ENCODE measurements at regions not wholly inside any gene's neighbourhood (a gene's known extent, or its start where the extent isn't known, plus 50 kb on each side); places are given as distances from the start of the nearest gene placed in this dataset. TPM values are rescaled to one million over a fixed set of nuclear protein-coding genes. Genes with fewer than 3 reads are reported as not detected.

GRCh38 chr3:175865724-175866123 is 1006.6 kb downstream of the NAALADL2 start:
- Mint-ChIP-seq H3K4me3 (no peak overlapping the region), H3K27me3 (ENCODE audit: low read depth in 3 of 3) (no peaks in the 10 kb centered on the region), H3K36me3 (no peaks in the 10 kb centered on the region), H3K4me1 (no peaks in the 10 kb centered on the region), H3K27ac (no peak overlapping the region), H3K9me3 (peaks cover 0 to 9% (median 5%) of the 10 kb centered on the region in 7 donors)
- TF ChIP-seq CTCF (IDR thresholded peaks at IDR 0.05) = no peak
- H3K27ac ChIP-seq (ENCODE audit: low read depth in 1 of 2, low read length in 2 of 2) = no peak overlapping the region
- H2AFZ ChIP-seq (ENCODE audit: insufficient read depth, low read depth, low read length, poor library complexity, severe bottlenecking) = no peak overlapping the region
- no peak overlapping the region for H3K4me2 ChIP-seq (replicated peaks; ENCODE audit: extremely low read depth, low read length, poor library complexity, severe bottlenecking)
- H3K9ac ChIP-seq (ENCODE audit: insufficient read depth, low read length, poor library complexity, severe bottlenecking) = no peak overlapping the region
- no peaks in the 10 kb centered on the region for H4K20me1 ChIP-seq (ENCODE audit: insufficient read depth, low read length)
- H3K4me3 ChIP-seq (replicated peaks in 1 of 3; ENCODE audit: low read depth in 2 of 3, low read length in 3 of 3) = no peak overlapping the region
- no peaks in the 10 kb centered on the region for H3K4me1 ChIP-seq (ENCODE audit: control insufficient read depth in 1 of 2, insufficient read depth in 2 of 2, low read length in 2 of 2)
- WGBS (ENCODE audit: insufficient coverage) = no CpG with 5 or more reads among the region's 1 CpG
- peaks cover 3 to 4% of the 10 kb centered on the region in 2 donors for H3K9me3 ChIP-seq (replicated peaks in 1 of 2; ENCODE audit: control insufficient read depth in 1 of 2, insufficient read depth in 1 of 2, low read length in 2 of 2)
- no peak for DNase-seq
- H3K27me3 ChIP-seq (ENCODE audit: control insufficient read depth in 2 of 2, insufficient read depth in 2 of 2, low read length in 2 of 2) = no peaks in the 10 kb centered on the region
- H3K79me2 ChIP-seq (ENCODE audit: insufficient read depth, low read length) = no peaks in the 10 kb centered on the region
- H3K36me3 ChIP-seq (replicated peaks in 1 of 2; ENCODE audit: control insufficient read depth in 1 of 2, insufficient read depth in 2 of 2, low read length in 2 of 2) = no peaks in the 10 kb centered on the region
- intact Hi-C loops (cut with micrococcal nuclease) = no loop called here

GRCh38 chr3:175861916-175862315 is 1002.8 kb downstream of the NAALADL2 start:
- peaks cover 0 to 7% of the 10 kb centered on the region in 2 donors for H3K9me3 ChIP-seq (replicated peaks in 1 of 2; ENCODE audit: control insufficient read depth in 1 of 2, insufficient read depth in 1 of 2, low read length in 2 of 2)
- Mint-ChIP-seq H3K27ac (no peak overlapping the region), H3K9me3 (peaks cover 1 to 8% (median 4%) of the 10 kb centered on the region in 7 donors), H3K4me3 (no peak overlapping the region), H3K36me3 (no peaks in the 10 kb centered on the region), H3K27me3 (ENCODE audit: low read depth in 3 of 3) (no peaks in the 10 kb centered on the region), H3K4me1 (no peaks in the 10 kb centered on the region)
- H4K20me1 ChIP-seq (ENCODE audit: insufficient read depth, low read length) = no peaks in the 10 kb centered on the region
- H3K4me1 ChIP-seq (ENCODE audit: control insufficient read depth in 1 of 2, insufficient read depth in 2 of 2, low read length in 2 of 2) = no peaks in the 10 kb centered on the region
- H3K27ac ChIP-seq (ENCODE audit: low read depth in 1 of 2, low read length in 2 of 2) = no peak overlapping the region
- WGBS (ENCODE audit: insufficient coverage) = 80% methylated on average over 1 of the region's 4 CpGs
- DNase-seq = no peak
- no peaks in the 10 kb centered on the region for H3K36me3 ChIP-seq (replicated peaks in 1 of 2; ENCODE audit: control insufficient read depth in 1 of 2, insufficient read depth in 2 of 2, low read length in 2 of 2)
- no peak overlapping the region for H3K9ac ChIP-seq (ENCODE audit: insufficient read depth, low read length, poor library complexity, severe bottlenecking)
- intact Hi-C loops (cut with micrococcal nuclease) = no loop called here
- no peak for TF ChIP-seq CTCF (IDR thresholded peaks at IDR 0.05)
- H3K4me2 ChIP-seq (replicated peaks; ENCODE audit: extremely low read depth, low read length, poor library complexity, severe bottlenecking) = no peak overlapping the region
- H3K79me2 ChIP-seq (ENCODE audit: insufficient read depth, low read length) = no peaks in the 10 kb centered on the region
- H3K4me3 ChIP-seq (replicated peaks in 1 of 3; ENCODE audit: low read depth in 2 of 3, low read length in 3 of 3) = no peak overlapping the region
- no peak overlapping the region for H2AFZ ChIP-seq (ENCODE audit: insufficient read depth, low read depth, low read length, poor library complexity, severe bottlenecking)
- H3K27me3 ChIP-seq (ENCODE audit: control insufficient read depth in 2 of 2, insufficient read depth in 2 of 2, low read length in 2 of 2) = no peaks in the 10 kb centered on the region

Small RNA genes in the stretch of these regions (small RNA-seq; reads per million reads assigned to genes)
- not detected for gene AC104640.2 (ENCODE audit: insufficient read length, low read depth)
- gene RNA5SP147 (ENCODE audit: insufficient read length, low read depth) = not detected
